ENCODE measurements at regions not wholly inside any gene's neighbourhood (a gene's known extent, or its start where the extent isn't known, plus 50 kb on each side); places are given as distances from the start of the nearest gene placed in this dataset.

DNA sequence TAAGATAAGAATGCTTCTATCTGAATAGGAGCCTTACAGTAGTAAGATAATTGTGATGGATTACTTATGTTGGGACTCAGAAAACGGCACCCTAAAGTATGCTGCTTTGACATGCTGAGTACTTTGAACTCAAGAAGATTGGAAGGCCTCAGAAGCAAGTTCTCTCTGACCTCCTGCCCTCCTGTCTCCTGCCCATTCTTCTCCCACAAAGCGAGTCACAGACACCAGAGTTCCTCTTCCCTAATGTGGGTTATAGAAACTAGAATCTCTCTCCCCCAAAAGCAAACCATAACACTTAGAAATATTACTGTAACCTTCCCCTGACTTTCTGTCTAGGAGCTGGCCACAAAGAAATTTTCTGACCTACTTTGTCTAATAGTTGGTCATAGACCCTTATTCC lies 76.5 kb downstream of the DDIT4L start:
- TF ChIP-seq POLR2A (IDR thresholded peaks at IDR 0.05) (no peak), POLR2AphosphoS5 (IDR thresholded peaks at IDR 0.05) (no peak)
- TF ChIP-seq, protein P1, sequence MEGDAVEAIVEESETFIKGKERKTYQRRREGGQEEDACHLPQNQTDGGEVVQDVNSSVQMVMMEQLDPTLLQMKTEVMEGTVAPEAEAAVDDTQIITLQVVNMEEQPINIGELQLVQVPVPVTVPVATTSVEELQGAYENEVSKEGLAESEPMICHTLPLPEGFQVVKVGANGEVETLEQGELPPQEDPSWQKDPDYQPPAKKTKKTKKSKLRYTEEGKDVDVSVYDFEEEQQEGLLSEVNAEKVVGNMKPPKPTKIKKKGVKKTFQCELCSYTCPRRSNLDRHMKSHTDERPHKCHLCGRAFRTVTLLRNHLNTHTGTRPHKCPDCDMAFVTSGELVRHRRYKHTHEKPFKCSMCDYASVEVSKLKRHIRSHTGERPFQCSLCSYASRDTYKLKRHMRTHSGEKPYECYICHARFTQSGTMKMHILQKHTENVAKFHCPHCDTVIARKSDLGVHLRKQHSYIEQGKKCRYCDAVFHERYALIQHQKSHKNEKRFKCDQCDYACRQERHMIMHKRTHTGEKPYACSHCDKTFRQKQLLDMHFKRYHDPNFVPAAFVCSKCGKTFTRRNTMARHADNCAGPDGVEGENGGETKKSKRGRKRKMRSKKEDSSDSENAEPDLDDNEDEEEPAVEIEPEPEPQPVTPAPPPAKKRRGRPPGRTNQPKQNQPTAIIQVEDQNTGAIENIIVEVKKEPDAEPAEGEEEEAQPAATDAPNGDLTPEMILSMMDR (IDR thresholded peaks at IDR 0.05): no peak
